ENCODE measurements at regions not wholly inside any gene's neighbourhood (a gene's known extent, or its start where the extent isn't known, plus 50 kb on each side); places are given as distances from the start of the nearest gene placed in this dataset.
"Not testable (repeated sequence)": the region's sequence is repeated elsewhere in the genome, so short reads cannot be mapped to it uniquely, and the experiment has no call there.

GRCh38 chr7:54947266-54947665 lies 71.6 kb upstream of the EGFR start:
- no peaks in the 10 kb centered on the region for H3K36me3 ChIP-seq
- WGBS, 5 donors, result 88 to 91% (median 90%) methylated on average over 4 of the region's 4 CpGs
- no peaks in the 10 kb centered on the region for H3K27me3 ChIP-seq
- no peaks in the 10 kb centered on the region for H3K4me1 ChIP-seq
- DNase-seq, result no peak
- H3K9me3 ChIP-seq, result no peaks in the 10 kb centered on the region
- H3K4me3 ChIP-seq, result no peak overlapping the region
- intact Hi-C loops (cut with DNase I; ENCODE audit: low total_unique reads), result no loop called here
- TF ChIP-seq CTCF (IDR thresholded peaks at IDR 0.05) (no peak), EP300 (IDR thresholded peaks at IDR 0.05) (no peak), POLR2AphosphoS5 (IDR thresholded peaks at IDR 0.05) (no peak), POLR2A (IDR thresholded peaks at IDR 0.05) (no peak)
- no peak overlapping the region for H3K27ac ChIP-seq

DNA sequence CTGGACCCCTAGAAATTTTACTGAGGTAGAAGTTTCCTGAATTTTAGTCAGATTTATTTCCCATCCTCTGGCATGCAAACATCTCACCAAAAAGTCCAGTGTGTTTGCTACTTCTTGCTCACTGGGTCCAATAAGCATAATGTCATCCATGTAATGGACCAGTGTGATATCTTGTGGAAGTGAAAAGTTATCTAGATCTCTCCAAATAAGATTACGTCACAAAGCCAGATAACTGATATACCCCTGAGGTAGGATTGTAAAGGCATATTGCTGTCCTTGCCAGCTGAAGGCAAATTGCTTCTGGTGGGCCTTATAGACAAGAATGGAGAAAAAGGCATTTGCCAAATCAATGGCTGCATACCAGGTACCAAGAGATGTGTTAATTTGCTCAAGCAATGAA lies 69.3 kb upstream of the EGFR start:
- not testable (repeated sequence) for H3K27me3 ChIP-seq, DNase-seq
- WGBS, 5 donors, result 63 to 83% (median 74%) methylated on average over 1 of the region's 1 CpG

DNA sequence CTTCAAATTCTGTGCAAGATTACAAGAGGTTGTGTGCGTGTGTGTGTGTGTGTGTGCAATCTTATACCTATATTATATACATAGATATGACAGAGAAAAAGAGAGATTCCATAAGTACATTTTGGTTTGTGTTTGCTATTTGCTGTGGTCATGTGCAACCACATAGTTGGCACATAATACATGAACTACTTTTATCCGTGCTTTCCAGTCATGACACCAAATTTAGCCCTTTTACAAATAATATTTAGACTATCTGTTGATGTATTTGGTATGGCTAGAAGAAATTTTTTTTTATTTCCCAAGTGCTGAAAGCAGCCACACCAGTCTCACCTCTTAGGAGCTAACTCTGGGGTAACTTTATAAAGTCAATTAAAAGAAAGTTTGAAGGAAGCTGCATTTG lies 63.5 kb upstream of the EGFR start:
- Histone ChIP-seq H3K27ac (no peak overlapping the region), H3K27me3 (no peaks in the 10 kb centered on the region), H3K4me3 (no peak overlapping the region), H3K36me3 (no peaks in the 10 kb centered on the region), H3K9me3 (no peaks in the 10 kb centered on the region), H3K4me1 (peaks cover 0 to 9% (median 4%) of the 10 kb centered on the region in 4 donors)
- no peak for TF ChIP-seq CTCF (IDR thresholded peaks at IDR 0.05)
- no peak for TF ChIP-seq POLR2A (IDR thresholded peaks at IDR 0.05)
- TF ChIP-seq POLR2AphosphoS5 (IDR thresholded peaks at IDR 0.05), result no peak
- no peak for TF ChIP-seq EP300 (IDR thresholded peaks at IDR 0.05)
- DNase-seq, result no peak
- intact Hi-C loops (cut with DNase I; ENCODE audit: low total_unique reads), result no loop called here
- WGBS, 5 donors, result 31 to 68% (median 55%) methylated on average over 2 of the region's 2 CpGs

More for the DNA sequence above, 69.3 kb upstream of the EGFR start:
- H3K4me3 ChIP-seq; H3K27ac ChIP-seq; H3K36me3 ChIP-seq; H3K9me3 ChIP-seq; H3K4me1 ChIP-seq; intact Hi-C loops (cut with DNase I; ENCODE audit: low total_unique reads): not testable (repeated sequence)

- no peaks in the 10 kb centered on the region for H3K27me3 ChIP-seq
- intact Hi-C loops (cut with DNase I; ENCODE audit: low total_unique reads), result no loop called here
- 78 to 87% (median 86%) methylated on average over 8 of the region's 8 CpGs for WGBS, 5 donors
- no peak for TF ChIP-seq CTCF (IDR thresholded peaks at IDR 0.05)
- TF ChIP-seq POLR2A (IDR thresholded peaks at IDR 0.05), result no peak
- no peak overlapping the region for H3K27ac ChIP-seq
- peaks cover 0 to 9% (median 4%) of the 10 kb centered on the region in 4 donors for H3K4me1 ChIP-seq
- H3K4me3 ChIP-seq, result no peak overlapping the region
- no peaks in the 10 kb centered on the region for H3K36me3 ChIP-seq
- H3K9me3 ChIP-seq, result no peaks in the 10 kb centered on the region
- DNase-seq, result no peak
Measured at GRCh38 chr7:54955696-54956420, 63.0 kb upstream of the EGFR start.

DNA sequence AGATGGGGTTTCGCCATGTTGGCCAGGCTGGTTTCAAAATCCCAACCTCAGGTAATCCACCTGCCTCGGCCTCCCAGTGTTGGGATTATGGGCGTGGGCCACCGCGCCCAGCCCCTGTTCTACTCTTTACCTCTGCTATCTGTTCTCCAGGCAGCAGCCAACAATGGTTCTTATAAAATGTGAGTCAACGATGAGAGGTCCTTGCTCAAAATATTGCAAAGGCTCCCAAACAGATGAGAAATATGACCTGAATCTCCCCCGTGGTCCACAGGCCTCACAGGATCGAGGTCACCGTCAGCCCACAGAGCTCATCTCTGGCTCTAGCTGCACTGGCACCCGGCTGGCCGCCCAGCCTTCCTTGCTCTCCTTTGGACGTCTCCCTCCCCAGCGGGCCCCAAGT lies 62.0 kb upstream of the EGFR start:
- Histone ChIP-seq H3K4me3 (no peak overlapping the region), H3K36me3 (no peaks in the 10 kb centered on the region), H3K27me3 (no peaks in the 10 kb centered on the region), H3K9me3 (no peaks in the 10 kb centered on the region), H3K27ac (no peak overlapping the region), H3K4me1 (peaks cover 0 to 9% (median 4%) of the 10 kb centered on the region in 4 donors)
- WGBS, 5 donors, result 83 to 90% (median 86%) methylated on average over 13 of the region's 13 CpGs
- DNase-seq, result no peak
- intact Hi-C loops (cut with DNase I; ENCODE audit: low total_unique reads), result no loop called here
- TF ChIP-seq POLR2A (IDR thresholded peaks at IDR 0.05) (no peak), EP300 (IDR thresholded peaks at IDR 0.05) (no peak), CTCF (IDR thresholded peaks at IDR 0.05) (no peak), POLR2AphosphoS5 (IDR thresholded peaks at IDR 0.05) (no peak)
